ENCODE measurements at regions not wholly inside any gene's neighbourhood (a gene's known extent, or its start where the extent isn't known, plus 50 kb on each side); places are given as distances from the start of the nearest gene placed in this dataset.
"Not testable (repeated sequence)": the region's sequence is repeated elsewhere in the genome, so short reads cannot be mapped to it uniquely, and the experiment has no call there.

GRCh38 chr4:8679032-8679431, 86.5 kb downstream of the CPZ start:
- H3K27me3 ChIP-seq = peaks cover 0 to 35% of the 10 kb centered on the region in 2 donors
- no peak overlapping the region for H3K27ac ChIP-seq
- TF ChIP-seq CTCF (IDR thresholded peaks at IDR 0.05) = no peak
- no peak for TF ChIP-seq POLR2AphosphoS5 (IDR thresholded peaks at IDR 0.05)
- TF ChIP-seq POLR2A (IDR thresholded peaks at IDR 0.05) = no peak
- intact Hi-C loops (cut with DNase I; ENCODE audit: low total_unique reads) = no loop called here
- no peak for DNase-seq (ENCODE audit: low spot score in 2 of 2)
- H3K4me1 ChIP-seq = no peaks in the 10 kb centered on the region
- no peaks in the 10 kb centered on the region for H3K36me3 ChIP-seq
- H3K9me3 ChIP-seq = peaks cover 0 to 8% of the 10 kb centered on the region in 2 donors
- no peak overlapping the region for H3K4me3 ChIP-seq

DNA sequence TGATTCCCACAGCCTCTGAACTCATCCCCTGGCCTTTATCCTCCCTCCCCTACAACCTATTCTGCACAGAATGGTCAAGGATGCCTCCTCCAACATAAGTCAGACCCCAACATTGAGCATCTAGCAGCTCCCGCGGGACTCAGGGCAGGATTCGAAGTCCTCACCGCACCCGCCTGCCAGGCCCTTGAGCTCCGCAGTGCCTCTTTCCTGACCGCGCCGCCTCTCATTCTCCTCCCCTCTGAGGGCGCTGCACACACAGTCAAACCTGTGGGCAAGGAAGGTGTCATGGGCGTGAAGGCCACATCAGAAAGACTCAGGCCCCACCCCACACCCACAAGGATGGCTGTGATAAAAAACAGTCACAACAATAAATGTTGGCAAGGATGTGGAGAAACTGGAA, 84.1 kb downstream of the CPZ start:
- Histone ChIP-seq H3K4me3 (no peak overlapping the region), H3K27ac (no peak overlapping the region), H3K27me3 (peaks cover 0 to 43% of the 10 kb centered on the region in 2 donors), H3K36me3 (no peaks in the 10 kb centered on the region), H3K9me3 (peaks cover 0 to 8% of the 10 kb centered on the region in 2 donors), H3K4me1 (no peaks in the 10 kb centered on the region)
- DNase-seq (ENCODE audit: low spot score in 2 of 2) = no peak
- intact Hi-C loops (cut with DNase I; ENCODE audit: low total_unique reads) = no loop called here
- TF ChIP-seq CTCF (IDR thresholded peaks at IDR 0.05) (no peak), POLR2AphosphoS5 (IDR thresholded peaks at IDR 0.05) (no peak), POLR2A (IDR thresholded peaks at IDR 0.05) (no peak)

DNA sequence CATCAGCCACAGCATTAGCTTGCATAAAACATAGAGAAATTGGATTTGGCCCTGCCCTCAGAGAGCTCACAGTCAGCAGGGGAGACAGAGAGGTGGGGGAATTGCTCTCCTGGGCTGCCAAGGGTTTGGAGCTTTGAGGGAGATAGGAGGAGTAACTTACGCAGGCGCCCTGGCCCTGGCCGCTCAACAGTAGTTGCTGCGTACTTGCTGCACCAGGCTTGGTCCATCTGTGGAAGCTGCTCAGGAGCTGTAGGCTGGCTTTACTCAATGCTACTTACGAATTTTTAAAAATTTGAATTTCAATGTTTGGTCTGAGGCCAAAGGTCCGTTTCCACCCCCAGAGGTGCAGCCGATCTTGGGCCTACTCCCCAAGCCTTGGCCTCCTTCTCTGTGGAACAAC, 83.3 kb downstream of the CPZ start:
- H3K27me3 ChIP-seq = peaks cover 0 to 45% of the 10 kb centered on the region in 2 donors
- DNase-seq (ENCODE audit: low spot score in 2 of 2) = no peak
- TF ChIP-seq POLR2A (IDR thresholded peaks at IDR 0.05) (no peak), CTCF (IDR thresholded peaks at IDR 0.05) (no peak), POLR2AphosphoS5 (IDR thresholded peaks at IDR 0.05) (no peak)
- peaks cover 0 to 8% of the 10 kb centered on the region in 2 donors for H3K9me3 ChIP-seq
- no peaks in the 10 kb centered on the region for H3K36me3 ChIP-seq
- H3K4me1 ChIP-seq = no peaks in the 10 kb centered on the region
- intact Hi-C loops (cut with DNase I; ENCODE audit: low total_unique reads) = no loop called here
- H3K27ac ChIP-seq = no peak overlapping the region
- H3K4me3 ChIP-seq = no peak overlapping the region

DNA sequence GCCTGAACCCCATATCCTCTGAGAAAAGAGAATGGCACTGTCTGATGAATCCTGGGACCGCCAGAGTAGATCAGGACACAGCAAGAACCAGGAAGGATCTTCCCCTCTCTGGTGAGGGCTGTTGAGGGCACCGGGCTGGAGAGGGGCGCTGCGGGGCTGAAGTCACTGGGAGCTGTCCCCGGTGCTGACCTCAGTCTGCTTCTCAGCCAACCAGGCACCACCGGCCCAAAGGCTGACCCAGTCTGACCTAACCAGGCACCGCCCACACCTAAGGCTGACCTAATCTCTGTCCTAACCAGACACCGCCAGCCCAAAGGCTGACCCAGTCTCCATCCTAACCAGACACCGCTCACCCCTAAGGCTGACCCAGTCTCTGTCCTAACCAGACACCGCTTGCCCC, 82.8 kb downstream of the CPZ start:
- TF ChIP-seq POLR2A (IDR thresholded peaks at IDR 0.05) (no peak), CTCF (IDR thresholded peaks at IDR 0.05) (no peak), POLR2AphosphoS5 (IDR thresholded peaks at IDR 0.05) (no peak)
- H3K4me3 ChIP-seq = no peak overlapping the region
- H3K36me3 ChIP-seq = no peaks in the 10 kb centered on the region
- intact Hi-C loops (cut with DNase I; ENCODE audit: low total_unique reads) = no loop called here
- no peak overlapping the region for H3K27ac ChIP-seq
- peaks cover 0 to 42% of the 10 kb centered on the region in 2 donors for H3K27me3 ChIP-seq
- peaks cover 0 to 8% of the 10 kb centered on the region in 2 donors for H3K9me3 ChIP-seq
- no peak for DNase-seq (ENCODE audit: low spot score in 2 of 2)
- no peaks in the 10 kb centered on the region for H3K4me1 ChIP-seq

DNA sequence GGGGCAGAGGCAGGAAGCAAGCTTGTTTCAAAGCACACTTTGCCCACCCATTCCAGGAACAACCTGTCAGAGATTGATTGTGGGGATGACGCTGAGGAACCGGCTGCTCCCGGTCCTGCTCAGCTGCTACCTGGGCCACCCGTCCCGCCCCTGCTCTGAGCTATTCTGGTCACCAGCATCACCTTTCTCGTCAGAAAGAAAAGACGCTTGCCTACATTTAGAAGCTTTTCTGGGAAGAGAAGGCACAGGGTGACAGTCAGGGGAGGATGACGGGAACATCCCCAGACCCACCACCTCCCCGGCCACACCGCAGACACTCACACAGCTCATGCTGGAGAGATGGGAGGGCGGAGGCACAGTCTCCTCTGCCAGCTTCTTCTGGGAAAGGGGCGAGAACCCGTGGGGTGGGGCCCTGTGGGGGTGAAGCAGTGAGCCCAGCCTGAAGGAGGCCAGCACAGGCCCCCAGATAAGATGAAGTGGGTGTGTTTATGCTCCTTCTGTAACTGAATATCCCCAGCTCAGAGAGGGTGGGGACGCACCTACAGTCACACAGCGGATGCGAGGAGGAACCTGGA, 81.8 kb downstream of the CPZ start:
- no peak for TF ChIP-seq POLR2AphosphoS5 (IDR thresholded peaks at IDR 0.05)
- TF ChIP-seq CTCF (IDR thresholded peaks at IDR 0.05) = no peak
- TF ChIP-seq POLR2A (IDR thresholded peaks at IDR 0.05) = no peak
- Histone ChIP-seq H3K4me1 (no peaks in the 10 kb centered on the region), H3K27me3 (peaks cover 0 to 36% of the 10 kb centered on the region in 2 donors), H3K9me3 (peaks cover 0 to 8% of the 10 kb centered on the region in 2 donors), H3K36me3 (no peaks in the 10 kb centered on the region), H3K27ac (no peak overlapping the region), H3K4me3 (no peak overlapping the region)
- intact Hi-C loops (cut with DNase I; ENCODE audit: low total_unique reads) = no loop called here
- no peak for DNase-seq (ENCODE audit: low spot score in 2 of 2)

DNA sequence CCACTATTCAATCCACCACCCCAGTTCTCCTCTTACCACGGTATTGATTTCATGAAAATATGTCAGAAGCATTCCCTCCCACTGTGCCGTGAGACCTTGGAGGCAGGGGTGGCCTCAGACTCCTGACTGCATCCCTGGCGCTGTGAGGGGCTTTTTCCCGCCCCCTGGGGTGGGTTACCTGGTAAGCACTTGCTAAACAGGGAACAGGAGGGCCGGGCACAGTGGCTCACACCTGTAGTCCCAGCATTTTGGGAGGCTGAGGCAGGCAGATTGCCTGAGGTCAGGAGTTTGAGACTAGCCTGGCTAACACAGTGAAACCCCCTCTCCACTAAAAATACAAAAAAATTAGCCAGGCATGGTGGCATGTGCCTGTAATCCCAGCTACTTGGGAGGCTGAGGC, 80.5 kb downstream of the CPZ start:
- H3K4me1 ChIP-seq; H3K36me3 ChIP-seq; H3K4me3 ChIP-seq; DNase-seq (ENCODE audit: low spot score in 2 of 2); intact Hi-C loops (cut with DNase I; ENCODE audit: low total_unique reads); H3K27ac ChIP-seq: not testable (repeated sequence)
- H3K27me3 ChIP-seq = peaks cover 0 to 36% of the 10 kb centered on the region in 2 donors
- H3K9me3 ChIP-seq = peaks cover 0 to 10% of the 10 kb centered on the region in 2 donors

Data from breast epithelium (tissue), 4 donors.